Small intestine (tissue), 7 donors: ENCODE measurements at regions not wholly inside any gene's neighbourhood (a gene's known extent, or its start where the extent isn't known, plus 50 kb on each side); places are given as distances from the start of the nearest gene placed in this dataset.

Source experiments
- DNase-seq, 2 donors: peaks; one replicate each; pipeline versions ENCODE4 v3.0.0 to v3.0.0-alpha.2; 2013
- FAIRE-seq: peaks from 2 replicates; lab custom pipeline; 2012; peaks lifted over from hg19 to GRCh38; lab: Jason Lieb, UNC
- H3K27ac ChIP-seq, 3 donors: one replicate each; pipeline ENCODE4 v1.5.1; 2013; ENCODE audit warnings: low read length in 2 of 3, mild to moderate bottlenecking in 2 of 3, control low read depth in 1 of 3, inconsistent platforms in 1 of 3, low read depth in 1 of 3, moderate library complexity in 1 of 3
- H3K27me3 ChIP-seq, 3 donors: one replicate each; pipeline ENCODE4 v1.6.1; 2013; ENCODE audit warnings: low read length in 3 of 3, inconsistent platforms in 1 of 3; ENCODE audit not compliant: control insufficient read depth in 3 of 3, insufficient read depth in 3 of 3
- H3K36me3 ChIP-seq, 3 donors: one replicate each; pipeline ENCODE4 v1.6.1; 2013; ENCODE audit warnings: low read length in 3 of 3, inconsistent platforms in 1 of 3, low read depth in 1 of 3, mild to moderate bottlenecking in 1 of 3, moderate library complexity in 1 of 3; ENCODE audit not compliant: control insufficient read depth in 3 of 3, insufficient read depth in 2 of 3
- H3K4me1 ChIP-seq, 3 donors: one replicate each; pipeline ENCODE4 v1.6.1; 2013; ENCODE audit warnings: low read length in 2 of 3, inconsistent platforms in 1 of 3, low read depth in 1 of 3, mild to moderate bottlenecking in 1 of 3, moderate library complexity in 1 of 3; ENCODE audit not compliant: control insufficient read depth in 3 of 3, insufficient read depth in 2 of 3
- H3K4me3 ChIP-seq, 3 donors: one replicate each; pipeline ENCODE4 v1.5.1; 2013; ENCODE audit warnings: low read length in 3 of 3, control low read depth in 1 of 3, inconsistent platforms in 1 of 3, low read depth in 1 of 3, mild to moderate bottlenecking in 1 of 3, moderate library complexity in 1 of 3
- H3K9me3 ChIP-seq, 2 donors: one replicate each; pipeline ENCODE4 v1.6.1; 2013; ENCODE audit warnings: low read depth in 1 of 2, low read length in 1 of 2; ENCODE audit not compliant: control insufficient read depth in 2 of 2, insufficient read depth in 1 of 2
- WGBS, 3 donors: extraction: QIAGEN DNeasy Blood & Tissue Kit; methylation state at CpG; one replicate each; pipeline ENCODE4 v1.1.7; 2013; 5-methylcytosine and 5-hydroxymethylcytosine counted together
- donor health status: healthy with polysubstance abuse.
- donor health status: control.
- donor health status: control.
- donor health status: Bipolar disorder and iron deficiency.
- donor health status: healthy.

DNA sequence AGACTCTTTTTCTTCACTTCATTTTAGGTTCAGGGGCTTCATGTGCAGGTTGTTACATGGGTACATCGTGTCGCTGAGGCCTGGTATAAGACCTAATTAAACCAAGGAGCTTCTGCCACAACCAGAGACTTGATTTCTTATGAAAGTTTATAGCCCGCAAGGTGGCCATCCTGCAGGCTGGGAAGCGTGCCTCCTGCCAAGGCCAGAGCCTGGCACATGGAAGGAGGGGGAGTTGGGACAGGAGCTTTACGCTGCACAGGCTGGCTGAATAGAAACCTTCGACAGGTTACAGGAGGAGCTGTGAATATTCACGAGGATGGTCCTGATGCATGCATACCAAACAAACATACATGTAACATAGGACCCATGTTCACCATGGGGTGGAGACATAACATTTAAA, 50.1 kb upstream of the SIMC1 start:
- Histone ChIP-seq H3K4me3 (no peak overlapping the region), H3K4me1 (no peaks in the 10 kb centered on the region), H3K27ac (no peak overlapping the region), H3K27me3 (peaks cover 0 to 2% (median 0%) of the 10 kb centered on the region in 3 donors), H3K9me3 (no peaks in the 10 kb centered on the region), H3K36me3 (no peaks in the 10 kb centered on the region)
- WGBS, 3 donors = 92 to 93% (median 93%) methylated on average over 7 of the region's 7 CpGs
- DNase-seq (no peak), FAIRE-seq (no peak)
